GM21529 (cell line): ENCODE measurements at regions not wholly inside any gene's neighbourhood (a gene's known extent, or its start where the extent isn't known, plus 50 kb on each side); places are given as distances from the start of the nearest gene placed in this dataset.

ENCODE experiments used
- ATAC-seq: cut with Tn5 transposase; IDR thresholded peaks from one replicate; pipeline ENCODE4 v1.9.1; 2021; ENCODE audit not compliant: unreplicated experiment

DNA sequence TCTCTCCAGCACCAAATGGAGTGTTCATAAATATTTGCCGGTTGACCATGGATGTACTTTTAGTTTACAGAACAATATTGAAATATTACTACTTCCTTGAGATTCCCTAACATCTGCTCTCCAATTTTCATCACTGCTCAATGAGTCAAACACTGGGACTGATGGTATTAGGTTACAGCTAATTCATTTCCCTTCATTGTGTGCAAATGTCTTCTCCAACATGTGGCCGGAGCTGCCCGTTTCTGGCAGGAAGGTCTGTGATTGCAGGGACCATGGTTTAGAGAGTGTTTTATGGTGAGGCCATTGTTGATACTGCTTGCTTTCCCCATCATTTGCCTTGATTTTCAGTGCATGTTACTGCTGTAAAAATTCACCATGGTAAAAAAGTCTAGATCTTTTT lies 209.3 kb downstream of the HS3ST3B1 start:
- ATAC-seq: no peak

DNA sequence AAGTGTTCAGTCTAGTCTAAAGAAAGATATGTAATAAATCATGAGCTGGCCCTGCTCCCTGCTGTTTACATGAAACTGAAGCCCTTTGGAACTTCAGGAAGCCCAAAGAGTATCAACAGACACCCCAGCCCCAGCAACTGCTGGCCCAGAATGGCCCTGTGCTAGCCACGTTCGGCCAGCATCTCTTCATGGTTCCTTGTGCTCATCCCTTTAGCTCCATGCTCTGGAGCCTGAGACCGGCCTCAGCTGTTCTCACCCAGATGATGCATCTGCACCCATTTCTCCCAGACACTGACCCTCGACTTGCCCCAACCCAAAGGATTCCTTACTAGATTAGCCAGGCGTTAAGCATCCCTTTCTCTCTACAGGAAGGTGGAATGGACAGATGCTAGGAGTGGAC lies 207.3 kb downstream of the HS3ST3B1 start:
- ATAC-seq: no peak

DNA sequence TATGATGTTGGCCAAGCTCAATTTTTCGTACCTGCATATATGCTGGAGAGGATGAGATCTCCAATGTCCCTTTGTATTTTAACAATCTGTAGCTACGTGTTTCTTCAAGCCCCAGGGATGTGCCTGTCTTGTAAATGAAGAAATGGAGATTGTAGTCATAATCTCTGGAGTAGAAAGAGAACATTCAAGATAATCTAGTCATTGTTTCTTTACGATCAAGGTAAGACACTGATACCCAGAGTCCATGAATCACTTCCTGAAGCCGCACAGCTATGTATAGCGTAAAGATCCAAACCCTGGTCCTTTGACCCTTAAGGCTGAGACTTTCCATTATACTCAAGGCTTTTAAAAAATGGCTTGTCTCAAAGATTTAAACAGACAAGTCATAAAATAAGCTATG lies 205.5 kb downstream of the HS3ST3B1 start:
- ATAC-seq: no peak

DNA sequence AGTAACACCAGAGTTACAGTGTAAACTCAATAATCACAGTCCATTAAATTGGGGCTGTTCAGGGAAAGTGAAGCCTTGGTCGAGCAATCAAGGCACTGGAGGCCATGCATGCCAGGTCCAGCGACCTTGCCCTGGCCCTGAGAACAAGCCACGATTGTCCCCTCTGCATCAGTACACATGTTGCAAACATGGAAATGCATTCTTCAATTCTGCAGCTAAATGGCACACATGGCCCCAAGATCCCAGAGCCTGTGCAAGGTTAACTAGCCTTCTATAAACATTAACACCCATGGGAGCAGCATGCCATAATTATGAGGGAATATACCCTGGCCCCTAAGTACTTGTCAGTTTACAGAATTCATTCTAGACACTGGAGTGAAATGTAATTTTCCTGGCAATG lies 204.7 kb downstream of the HS3ST3B1 start:
- ATAC-seq: no peak

DNA sequence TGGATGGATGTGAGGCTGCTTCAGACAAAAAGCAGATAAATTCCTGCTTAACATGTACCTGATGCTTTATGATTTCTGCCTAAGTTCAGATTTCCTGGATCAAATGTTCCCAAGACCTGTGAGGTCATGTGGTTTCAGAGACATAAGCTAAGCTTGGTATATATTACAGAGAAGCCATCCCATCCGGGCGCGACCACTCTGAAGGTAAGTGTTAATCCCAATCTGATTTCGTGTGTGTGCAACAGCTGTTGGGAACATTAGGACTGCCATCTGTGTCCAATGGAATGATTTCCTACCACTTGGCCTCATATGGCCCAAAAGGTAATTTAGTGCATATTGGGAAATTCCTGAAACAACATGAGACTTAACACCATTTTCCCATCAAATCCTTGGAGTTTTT lies 199.1 kb downstream of the HS3ST3B1 start:
- no peak for ATAC-seq

DNA sequence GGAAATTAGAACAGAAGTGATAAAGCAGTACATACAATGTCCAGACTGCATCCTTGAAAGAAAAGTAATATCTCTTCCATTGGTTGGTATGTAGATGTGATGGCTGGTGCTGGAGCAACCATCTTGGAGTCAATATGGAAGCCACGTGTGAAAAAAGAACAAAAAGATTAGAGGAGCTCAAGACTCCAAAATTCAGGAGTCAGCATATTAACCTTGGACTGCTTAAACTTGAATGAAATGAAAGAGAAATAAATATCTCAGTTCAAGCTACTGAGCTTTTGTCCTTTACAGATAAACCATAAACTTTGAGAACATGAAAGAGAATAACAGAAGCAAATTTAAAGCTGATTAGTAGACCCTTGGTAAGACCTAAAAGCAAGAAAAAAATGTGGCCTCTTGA lies 197.9 kb downstream of the HS3ST3B1 start:
- no peak for ATAC-seq

DNA sequence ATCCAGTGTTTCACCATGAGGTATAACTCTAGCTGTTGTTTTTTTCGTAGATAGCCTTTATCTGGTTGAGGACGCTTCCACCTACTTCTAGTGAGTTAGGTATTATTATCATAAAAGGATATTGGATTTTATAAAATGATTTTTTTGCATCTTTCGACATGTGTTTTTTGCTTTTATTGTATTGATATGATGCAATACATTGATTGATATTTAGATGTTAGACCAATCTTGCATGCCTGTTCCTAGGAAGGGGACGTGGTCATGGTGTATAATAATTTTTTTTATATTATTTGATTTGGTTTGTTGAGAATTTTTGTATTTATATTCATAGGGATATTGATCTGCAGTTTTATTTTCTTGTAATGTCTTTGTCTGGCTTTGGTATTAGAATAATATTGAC lies 193.3 kb downstream of the HS3ST3B1 start:
- no peak for ATAC-seq

DNA sequence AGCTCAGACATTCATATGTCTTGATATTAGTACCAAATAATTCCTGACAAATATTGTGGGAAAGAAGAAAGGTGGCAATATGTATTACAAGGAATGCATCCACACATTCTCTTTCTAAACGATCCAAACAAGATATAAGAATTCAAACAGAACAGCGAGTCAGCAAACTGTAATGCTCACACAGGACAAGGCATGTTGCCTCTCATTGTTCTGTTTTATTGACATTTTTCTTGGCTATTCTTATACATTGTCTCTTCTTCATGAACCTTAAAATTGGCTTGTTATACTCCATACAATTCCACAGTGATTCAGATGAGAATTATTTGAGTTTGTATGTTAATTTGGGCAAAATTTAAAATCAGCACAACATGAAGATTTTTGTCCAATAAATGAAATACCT lies 189.1 kb downstream of the HS3ST3B1 start:
- no peak for ATAC-seq

DNA sequence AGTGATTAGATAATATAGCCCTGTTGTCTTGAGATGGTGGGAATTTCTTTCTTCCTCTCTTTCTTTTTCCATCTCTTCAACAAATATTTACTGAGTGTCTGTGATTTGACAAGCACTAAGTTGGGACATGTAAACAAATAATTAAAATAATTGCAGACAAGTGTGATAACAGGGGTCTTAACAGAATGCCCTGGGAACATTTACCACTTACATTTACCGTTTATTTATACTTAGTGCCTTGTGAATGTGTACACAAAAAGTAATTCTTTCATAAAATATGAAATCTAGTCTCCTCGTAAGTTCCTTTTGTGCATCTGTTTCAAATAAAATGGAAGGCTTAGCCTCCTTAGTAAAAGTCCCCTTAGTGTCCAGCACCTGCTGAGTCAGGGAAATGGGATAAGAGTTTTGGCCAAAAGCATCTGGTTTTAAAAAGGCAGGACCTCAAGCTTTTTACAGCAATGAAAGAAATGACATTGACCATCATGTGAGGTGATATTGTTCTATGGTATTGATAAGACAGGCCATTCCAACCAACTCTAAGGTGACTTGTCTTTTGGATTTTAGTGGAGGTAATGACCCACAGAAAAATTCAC lies 188.2 kb downstream of the HS3ST3B1 start:
- ATAC-seq: no peak

DNA sequence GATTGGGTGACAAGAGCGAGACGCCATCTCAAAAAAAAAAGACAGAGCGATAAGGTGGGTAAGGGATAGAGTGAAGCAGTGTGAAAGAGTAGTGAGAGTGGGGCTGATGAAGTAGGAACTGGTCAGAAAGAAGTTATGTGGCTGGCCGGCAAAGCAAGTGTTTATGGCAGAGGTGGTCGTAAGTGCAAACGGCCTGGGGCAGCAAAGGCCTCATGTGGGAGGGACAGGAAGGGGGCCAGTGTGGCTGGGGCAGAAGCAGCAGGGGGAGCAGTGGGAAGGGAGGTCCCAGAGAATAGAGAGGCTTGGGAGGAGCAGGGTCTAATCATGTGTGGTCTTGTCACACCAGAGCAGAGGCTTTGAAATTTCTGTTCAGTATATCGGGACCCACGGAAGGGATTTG lies 186.2 kb downstream of the HS3ST3B1 start:
- ATAC-seq: no peak

DNA sequence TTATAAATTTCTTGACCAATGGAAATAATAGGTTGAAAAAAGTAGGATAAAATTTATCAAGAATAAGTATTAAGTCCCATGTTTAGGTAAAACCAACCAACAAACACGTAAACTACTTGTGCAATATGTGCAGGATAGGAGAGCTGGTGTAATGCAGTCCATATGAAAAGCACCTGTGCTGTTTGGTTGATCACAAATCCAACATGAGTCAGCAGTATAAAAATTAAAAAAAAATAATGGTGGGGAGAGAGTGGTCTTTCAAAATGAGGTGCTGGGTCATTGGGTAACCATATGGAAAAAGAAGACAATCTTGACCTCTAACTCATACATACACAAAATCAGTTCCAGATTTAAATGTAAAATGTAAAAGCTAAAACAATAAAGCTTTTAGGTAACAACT lies 181.8 kb downstream of the HS3ST3B1 start:
- no peak for ATAC-seq

DNA sequence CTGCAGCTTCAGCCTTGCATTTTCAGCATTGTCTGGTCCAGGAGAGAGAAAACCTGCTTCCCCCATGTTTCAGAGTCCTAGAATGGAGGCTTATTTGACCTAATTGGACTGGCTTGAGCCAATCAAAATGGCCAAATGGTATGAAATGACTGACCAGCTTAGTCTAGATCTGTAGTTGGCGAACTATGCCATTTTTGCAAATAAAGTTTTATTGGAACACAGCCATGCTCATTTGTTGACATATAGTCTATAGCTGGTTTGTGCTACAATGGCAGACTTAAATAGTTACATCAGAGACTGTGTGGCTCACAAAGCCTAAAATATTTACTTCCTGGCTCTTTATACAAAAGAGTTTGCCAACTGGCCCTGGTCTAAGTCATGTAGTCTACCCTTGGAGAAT lies 180.8 kb downstream of the HS3ST3B1 start:
- no peak for ATAC-seq

DNA sequence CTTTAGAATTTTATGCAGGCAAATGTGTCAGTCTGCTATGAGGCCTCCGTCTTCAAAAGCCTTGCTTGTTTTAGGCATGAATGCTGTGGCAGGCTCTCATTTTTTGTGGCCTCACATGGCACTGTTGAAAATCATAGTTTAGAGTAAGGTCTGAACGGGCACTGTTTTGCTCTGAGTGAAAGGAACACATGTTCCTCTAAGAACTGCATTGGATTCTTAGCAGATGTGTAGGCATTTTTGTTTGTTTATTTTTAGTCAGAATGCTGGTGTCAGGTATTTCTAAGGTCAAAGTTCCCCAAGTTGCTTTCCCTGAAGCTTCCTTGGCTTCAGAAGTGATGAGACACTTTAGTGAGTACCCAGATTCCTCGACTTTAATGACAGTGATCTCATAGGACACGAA lies 173.7 kb downstream of the HS3ST3B1 start:
- ATAC-seq: no peak

DNA sequence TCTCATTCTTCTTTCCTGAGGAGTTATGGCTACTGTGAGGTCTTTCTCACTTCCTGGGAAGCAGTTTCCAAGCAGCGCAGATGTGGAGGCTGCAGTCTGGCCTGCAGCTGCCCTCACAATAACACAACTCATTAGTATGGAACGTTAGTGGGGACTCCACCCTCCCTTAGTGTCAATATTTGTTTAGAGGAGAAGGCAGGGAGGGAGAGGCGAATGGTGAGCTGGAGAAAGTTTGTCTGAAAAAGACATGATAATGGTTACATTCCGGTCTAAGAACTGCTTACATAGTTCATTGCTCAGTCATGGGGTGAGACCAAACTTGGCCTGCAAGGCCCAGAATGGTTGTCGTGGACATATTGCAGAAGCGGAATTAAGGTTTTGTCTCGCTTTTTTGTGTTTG lies 170.2 kb downstream of the HS3ST3B1 start:
- ATAC-seq: no peak

DNA sequence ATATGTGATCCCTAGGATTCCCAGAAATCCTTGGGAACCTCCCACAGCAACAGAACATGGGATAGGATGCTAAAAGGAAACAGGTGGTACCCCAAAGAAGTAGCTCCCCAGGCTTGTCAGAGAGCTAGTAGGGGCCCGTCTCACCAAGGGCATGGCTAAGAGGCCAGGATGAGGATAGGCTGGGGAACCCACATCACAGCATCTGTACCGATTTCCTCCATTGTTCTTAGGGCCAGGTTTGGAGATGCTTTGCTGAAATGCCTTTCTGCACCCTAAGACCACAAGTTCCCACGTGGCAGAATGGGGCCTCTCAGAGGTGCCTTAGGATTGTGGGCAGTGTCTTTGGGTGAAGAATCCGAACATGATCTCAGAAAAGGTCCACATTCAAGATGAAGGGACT lies 169.5 kb downstream of the HS3ST3B1 start:
- no peak for ATAC-seq

DNA sequence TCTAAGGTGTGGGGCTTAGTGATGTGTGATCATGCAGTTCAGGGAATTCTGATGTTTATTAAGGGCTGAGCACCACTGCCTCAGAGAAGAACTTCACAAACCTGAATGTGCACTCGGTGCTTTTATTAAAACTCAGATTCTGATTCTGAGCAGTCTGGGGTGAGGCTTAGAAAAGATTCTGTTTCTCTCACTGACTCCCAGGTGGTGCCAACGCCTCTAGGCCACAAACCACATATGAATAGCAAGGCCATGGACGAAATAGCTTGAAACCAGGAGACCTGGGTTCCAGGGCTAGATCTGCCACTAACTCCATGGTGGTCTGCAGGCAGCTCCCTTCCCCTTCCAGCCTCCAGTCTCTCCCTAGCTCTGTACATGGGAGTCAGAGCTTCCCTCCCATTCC lies 169.1 kb downstream of the HS3ST3B1 start:
- ATAC-seq: no peak

DNA sequence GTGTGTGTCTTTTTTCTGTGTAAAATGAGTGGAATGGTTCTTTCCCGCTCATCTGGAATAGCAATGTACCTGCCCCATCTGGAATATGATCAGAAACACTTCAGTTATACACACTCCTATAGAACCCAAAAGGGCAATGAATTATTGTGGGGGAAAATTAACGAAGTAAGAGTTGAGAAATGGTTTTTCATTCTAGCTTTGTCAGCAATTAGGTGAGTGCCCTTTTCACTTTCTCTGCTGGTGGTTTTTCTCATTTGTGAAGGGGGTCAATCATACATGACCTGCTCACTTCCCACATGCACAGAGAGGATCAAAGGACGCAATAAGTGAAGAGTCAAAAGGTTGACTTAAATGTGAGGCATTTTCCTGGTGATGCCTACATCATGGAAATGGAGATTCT lies 168.0 kb downstream of the HS3ST3B1 start:
- ATAC-seq: no peak

DNA sequence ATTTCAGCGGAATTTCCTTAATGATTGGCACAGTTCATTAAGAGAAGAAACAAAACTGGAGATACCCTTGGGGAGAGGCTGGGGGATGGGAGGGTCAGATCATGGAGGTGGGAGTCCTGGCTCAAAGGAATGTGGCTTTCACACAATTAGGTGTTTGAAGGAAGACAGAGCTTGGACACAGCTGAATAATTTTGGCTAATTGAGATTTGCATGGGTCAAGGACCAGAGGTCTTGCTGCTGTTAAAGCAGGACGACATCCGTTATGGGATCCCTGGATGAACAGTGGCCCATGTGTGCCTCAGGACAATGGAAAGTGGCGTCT lies 160.3 kb downstream of the HS3ST3B1 start:
- no peak for ATAC-seq

DNA sequence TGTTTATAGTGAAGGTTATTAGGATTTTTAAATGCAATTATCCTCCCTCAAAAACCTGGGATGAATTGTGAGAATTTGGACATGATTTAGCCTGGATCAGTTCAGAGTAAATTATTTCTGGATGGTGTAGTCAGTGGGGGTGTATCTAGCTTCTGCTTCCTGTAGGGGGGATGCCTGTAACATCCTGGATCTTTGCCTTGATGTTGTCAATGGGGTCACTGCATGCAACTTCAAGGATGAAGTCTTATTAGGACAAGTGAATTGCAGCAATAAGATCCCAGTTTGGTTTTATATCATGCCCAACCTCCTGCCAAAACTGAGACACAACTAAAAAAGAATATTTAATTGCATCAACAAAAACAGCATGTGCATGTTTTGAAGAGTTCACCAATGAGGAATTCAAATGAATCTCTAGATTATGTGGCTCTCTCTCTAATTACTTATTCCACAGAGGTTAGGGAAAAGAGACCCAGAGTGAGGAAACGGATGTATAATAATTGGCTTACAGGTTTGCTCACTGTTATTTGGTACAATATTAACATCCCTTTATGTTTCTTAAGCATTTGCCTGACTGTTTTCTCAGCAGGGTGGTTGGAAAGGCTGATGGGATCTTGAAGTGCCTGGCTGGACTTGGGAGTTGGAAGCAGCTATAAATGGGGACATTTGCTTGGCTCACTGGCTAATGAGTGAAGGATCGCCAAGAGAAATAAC lies 159.8 kb downstream of the HS3ST3B1 start:
- ATAC-seq: no peak

DNA sequence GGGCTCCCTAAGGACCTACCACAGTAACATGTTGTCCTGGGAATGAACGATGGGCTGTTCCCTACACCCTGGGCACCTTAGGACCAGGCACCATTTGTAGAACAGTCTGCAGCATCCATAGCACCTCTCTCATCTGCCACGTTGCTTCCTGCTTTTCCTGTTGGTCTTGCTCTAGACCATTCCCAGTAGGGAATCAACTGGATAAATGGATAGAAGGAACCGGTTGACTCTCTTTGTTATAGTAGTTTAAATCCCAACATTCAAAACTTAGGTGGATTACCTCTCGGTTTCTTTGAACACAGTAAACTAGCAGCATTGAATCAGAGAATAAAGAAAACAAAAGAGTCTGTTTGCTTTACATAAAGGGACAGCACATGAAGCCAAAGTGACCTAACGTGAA lies 159.1 kb downstream of the HS3ST3B1 start:
- no peak for ATAC-seq

DNA sequence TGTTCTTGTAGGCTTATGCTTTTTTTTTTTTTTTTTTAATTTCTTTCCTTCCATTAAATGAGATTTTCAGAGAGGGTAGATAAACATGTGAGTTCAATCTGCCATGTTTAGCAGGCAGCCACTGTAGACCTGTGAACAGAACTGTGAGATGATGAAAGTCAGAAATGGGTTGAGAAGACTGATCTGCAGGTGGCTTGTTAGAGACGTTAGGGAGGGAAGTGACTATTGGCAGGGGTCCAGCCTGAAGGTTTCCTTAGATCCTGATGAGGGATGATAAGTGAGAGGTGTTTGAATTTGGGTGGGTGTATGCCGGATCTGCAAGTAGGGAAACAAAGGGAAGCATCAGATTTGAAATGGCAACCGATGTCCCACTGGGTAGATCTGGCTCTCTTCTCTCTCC lies 157.8 kb downstream of the HS3ST3B1 start:
- no peak for ATAC-seq

DNA sequence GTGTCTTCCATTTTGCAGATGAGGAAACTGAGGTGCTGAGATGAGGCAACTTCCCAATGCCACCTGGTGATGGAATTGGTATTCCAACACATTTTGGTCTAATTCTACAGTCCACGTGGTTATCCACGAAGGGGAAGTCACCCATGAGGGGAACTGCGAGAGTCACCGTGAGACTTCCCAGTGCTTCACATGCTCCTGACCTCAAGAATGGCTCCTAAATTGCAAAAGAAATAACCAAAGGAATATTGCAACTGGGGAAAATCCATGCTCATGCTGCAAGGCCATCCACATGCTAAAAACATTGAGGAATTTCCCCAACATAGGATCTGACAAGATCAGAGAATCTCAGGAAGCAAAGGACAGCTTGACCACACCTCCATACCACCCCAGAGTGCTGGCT lies 153.9 kb downstream of the HS3ST3B1 start:
- ATAC-seq: no peak

DNA sequence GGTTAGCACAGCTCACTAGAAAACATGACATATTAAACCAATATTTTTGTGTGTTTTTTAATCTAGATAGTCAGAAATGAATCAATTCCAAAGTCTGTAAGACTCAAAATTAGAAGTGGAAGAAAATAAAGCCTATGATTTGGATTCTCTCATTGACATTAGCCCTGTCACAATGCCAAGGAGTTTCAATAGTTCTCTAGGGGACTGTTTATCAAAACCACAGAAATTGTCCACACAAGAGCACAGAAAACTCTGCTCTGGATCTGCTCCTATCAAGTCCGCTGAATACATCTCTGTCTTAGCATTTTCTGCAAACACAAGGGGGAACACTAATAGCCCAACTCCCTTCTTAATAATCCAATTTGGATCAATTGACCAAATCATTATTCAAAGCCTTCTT lies 152.0 kb downstream of the HS3ST3B1 start:
- no peak for ATAC-seq
